ENCODE measurements at regions not wholly inside any gene's neighbourhood (a gene's known extent, or its start where the extent isn't known, plus 50 kb on each side); places are given as distances from the start of the nearest gene placed in this dataset.

DNA sequence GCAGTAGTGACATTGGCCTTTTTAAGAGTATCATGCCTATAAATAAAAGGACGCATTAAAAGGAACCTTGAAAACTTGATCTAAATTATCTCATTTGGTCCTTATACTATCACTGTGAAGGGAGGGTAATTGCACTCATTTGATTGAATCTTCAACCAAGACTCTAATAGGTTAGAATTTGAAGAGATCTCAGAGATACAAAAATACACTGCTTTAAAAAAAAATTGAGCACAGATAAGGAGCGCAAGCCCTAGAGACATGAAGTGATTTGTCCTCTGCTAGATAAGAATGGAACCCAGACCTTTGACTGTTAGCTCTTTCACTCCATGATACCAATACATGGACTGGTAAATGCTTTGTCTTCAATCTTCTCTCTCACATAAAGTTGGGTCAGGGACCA is 58.2 kb upstream of the RXFP2 start:
- TF ChIP-seq POLR2A (IDR thresholded peaks at IDR 0.05): no peak
- TF ChIP-seq, protein P1, sequence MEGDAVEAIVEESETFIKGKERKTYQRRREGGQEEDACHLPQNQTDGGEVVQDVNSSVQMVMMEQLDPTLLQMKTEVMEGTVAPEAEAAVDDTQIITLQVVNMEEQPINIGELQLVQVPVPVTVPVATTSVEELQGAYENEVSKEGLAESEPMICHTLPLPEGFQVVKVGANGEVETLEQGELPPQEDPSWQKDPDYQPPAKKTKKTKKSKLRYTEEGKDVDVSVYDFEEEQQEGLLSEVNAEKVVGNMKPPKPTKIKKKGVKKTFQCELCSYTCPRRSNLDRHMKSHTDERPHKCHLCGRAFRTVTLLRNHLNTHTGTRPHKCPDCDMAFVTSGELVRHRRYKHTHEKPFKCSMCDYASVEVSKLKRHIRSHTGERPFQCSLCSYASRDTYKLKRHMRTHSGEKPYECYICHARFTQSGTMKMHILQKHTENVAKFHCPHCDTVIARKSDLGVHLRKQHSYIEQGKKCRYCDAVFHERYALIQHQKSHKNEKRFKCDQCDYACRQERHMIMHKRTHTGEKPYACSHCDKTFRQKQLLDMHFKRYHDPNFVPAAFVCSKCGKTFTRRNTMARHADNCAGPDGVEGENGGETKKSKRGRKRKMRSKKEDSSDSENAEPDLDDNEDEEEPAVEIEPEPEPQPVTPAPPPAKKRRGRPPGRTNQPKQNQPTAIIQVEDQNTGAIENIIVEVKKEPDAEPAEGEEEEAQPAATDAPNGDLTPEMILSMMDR (IDR thresholded peaks at IDR 0.05): no peak

Data from Peyer's patch (tissue), 4 donors.